D721Med (cell line): ENCODE measurements at regions not wholly inside any gene's neighbourhood (a gene's known extent, or its start where the extent isn't known, plus 50 kb on each side); places are given as distances from the start of the nearest gene placed in this dataset.

Experiments used
- DNase-seq: peaks from one replicate; pipeline ENCODE4 v3.0.0; 2011; ENCODE audit warnings: low spot score; ENCODE audit not compliant: insufficient read length
- FAIRE-seq: peaks from 2 replicates; lab custom pipeline; 2011; peaks lifted over from hg19 to GRCh38; lab: Jason Lieb, UNC
- CTCF ChIP-seq: IDR thresholded peaks from 2 replicates; pipeline ENCODE4 v1.5.1; 2012; ENCODE audit warnings: mild to moderate bottlenecking, control low read depth; ENCODE audit not compliant: insufficient read depth; ENCODE audit errors: missing control alignments

- no peak for DNase-seq
- FAIRE-seq, result no peak
- no peak for TF ChIP-seq CTCF
Measured at GRCh38 chr5:6218116-6218515, 160.2 kb downstream of the MED10 start.

- TF ChIP-seq CTCF, result no peak
- DNase-seq (no peak), FAIRE-seq (no peak)
Measured at GRCh38 chr5:6216471-6217075, 161.8 kb downstream of the MED10 start.

GRCh38 chr5:6215891-6216290 lies 162.5 kb downstream of the MED10 start:
- no peak for TF ChIP-seq CTCF
- no peak for DNase-seq
- FAIRE-seq, result no peak

GRCh38 chr5:6212244-6212643 lies 166.1 kb downstream of the MED10 start:
- DNase-seq, result no peak
- FAIRE-seq, result no peak
- no peak for TF ChIP-seq CTCF

DNA sequence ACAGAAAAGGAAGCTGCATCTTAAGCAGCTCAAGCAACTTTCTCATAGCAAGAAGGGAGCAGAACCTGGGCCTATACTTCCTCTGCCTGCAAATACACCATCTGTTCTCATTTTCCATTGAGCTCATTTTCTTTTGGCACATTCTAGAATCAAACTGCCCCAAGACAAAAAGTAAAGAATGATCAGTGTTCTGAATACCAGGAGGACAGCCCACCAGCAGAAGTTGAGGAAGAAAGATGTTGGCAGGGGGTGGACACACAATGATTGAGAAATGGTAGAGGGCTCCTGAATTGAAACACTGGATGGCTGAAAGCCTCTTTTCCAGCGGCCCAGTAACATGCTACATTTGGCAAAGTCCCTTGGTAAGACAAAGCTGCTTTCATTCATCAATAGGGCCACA lies 171.8 kb downstream of the MED10 start:
- no peak for TF ChIP-seq CTCF
- FAIRE-seq (no peak), DNase-seq (no peak)

- TF ChIP-seq CTCF, result no peak
- DNase-seq, result no peak
- FAIRE-seq, result no peak
Measured at GRCh38 chr5:6202968-6203365, 175.4 kb downstream of the MED10 start.

DNA sequence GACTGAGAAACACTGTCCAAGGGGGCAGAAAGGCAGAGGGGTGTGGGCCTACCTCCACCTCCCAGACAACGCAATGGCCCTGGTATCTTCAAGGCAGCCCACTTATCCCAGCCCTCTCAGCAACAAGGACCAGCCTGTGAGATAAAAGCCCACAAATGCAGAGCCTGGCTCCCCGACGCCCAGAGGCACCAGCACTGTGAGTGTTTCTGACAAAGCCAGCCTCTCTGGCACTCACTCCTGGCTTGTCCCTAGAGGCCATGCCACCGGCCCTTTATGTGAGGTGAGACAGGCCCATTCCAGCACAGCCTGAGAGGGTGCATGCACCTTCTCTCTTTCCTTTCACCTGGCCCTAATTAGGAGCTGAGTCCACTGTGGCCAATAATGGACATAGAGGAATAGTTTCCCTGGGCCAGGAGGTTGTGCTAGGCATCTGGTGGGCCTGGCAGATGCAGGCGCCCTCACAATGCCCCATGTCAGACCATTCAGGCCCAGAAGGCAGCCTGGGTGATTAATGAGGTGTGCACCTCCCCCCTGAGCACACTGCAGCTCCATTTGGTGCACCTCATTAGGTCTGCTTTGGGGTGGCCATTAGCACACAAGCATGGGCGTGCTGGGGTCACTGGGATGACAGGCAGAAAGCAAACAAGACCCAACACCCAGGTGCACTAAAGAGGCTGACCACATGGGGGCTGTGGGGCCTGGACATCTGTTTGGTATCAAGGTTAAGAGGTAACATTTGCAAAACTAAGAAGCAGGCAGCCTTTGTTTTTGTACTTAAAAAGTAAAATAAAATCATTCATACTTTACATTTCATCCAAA lies 176.0 kb downstream of the MED10 start:
- FAIRE-seq, result no peak
- DNase-seq, result no peak

More for the DNA sequence above, 176.0 kb downstream of the MED10 start:
- TF ChIP-seq CTCF, result no peak
